Tibial nerve (tissue), 4 donors: ENCODE measurements at regions not wholly inside any gene's neighbourhood (a gene's known extent, or its start where the extent isn't known, plus 50 kb on each side); places are given as distances from the start of the nearest gene placed in this dataset.
A peak's percentile ranks its signal among the peaks of the same experiment; 100 is the strongest.

Experiments used
- DNase-seq, 2 donors: peaks; one replicate each; pipeline ENCODE4 v3.0.0-alpha.2; 2019; ENCODE audit warnings: low spot score in 2 of 2
- H3K27ac ChIP-seq, 4 donors: fragments of 200-600 bp; sonication (generic) in 3 of 4; one replicate each; pipeline ENCODE4 v1.5.1; 2017 to 2019; ENCODE audit warnings: mild to moderate bottlenecking in 1 of 4
- H3K27me3 ChIP-seq, 2 donors: fragments of 200-600 bp; sonication (generic) in 1 of 2; one replicate each; pipeline versions ENCODE4 v1.5.1 to v1.6.0; 2017 to 2019
- H3K36me3 ChIP-seq, 3 donors: fragments of 200-600 bp; sonication (generic); one replicate each; pipeline ENCODE4 v1.5.1; 2018 to 2019
- H3K4me1 ChIP-seq, 4 donors: fragments of 200-600 bp; sonication (generic) in 3 of 4; one replicate each; pipeline ENCODE4 v1.5.1; 2017 to 2019
- H3K4me3 ChIP-seq, 4 donors: fragments of 200-600 bp; sonication (generic) in 3 of 4; one replicate each; pipeline ENCODE4 v1.5.1; 2017 to 2019; ENCODE audit warnings: mild to moderate bottlenecking in 1 of 4, moderate library complexity in 1 of 4
- H3K9me3 ChIP-seq, 4 donors: fragments of 200-600 bp; sonication (generic) in 3 of 4; one replicate each; pipeline ENCODE4 v1.5.1; 2017 to 2019
- EP300 ChIP-seq, 2 donors: sonication (generic); formaldehyde crosslinking; IDR thresholded peaks; one replicate each; pipeline ENCODE4 v1.6.1; 2017; ENCODE audit warnings: antibody characterized with exemption in 2 of 2, mild to moderate bottlenecking in 1 of 2
- POLR2A ChIP-seq, 2 donors: fragments of 450-650 bp; IDR thresholded peaks; one replicate each; pipeline ENCODE4 v1.6.1; 2017; ENCODE audit warnings: antibody characterized with exemption in 2 of 2, mild to moderate bottlenecking in 2 of 2, moderate library complexity in 2 of 2
- WGBS, 2 donors: methylation state at CpG; one replicate each; pipeline ENCODE4 v1.1.5; 2018; 5-methylcytosine and 5-hydroxymethylcytosine counted together
- TF ChIP-seq, protein P1 (sequence below), 5 experiments: fragments of 200-600 bp in 3 of 5; fragments of 450-650 bp in 2 of 5; sonication (generic) in 3 of 5; IDR thresholded peaks; one replicate each; pipeline ENCODE4 v1.5.1; 2016 to 2019; ENCODE audit warnings: antibody characterized with exemption in 5 of 5, mild to moderate bottlenecking in 3 of 5, moderate library complexity in 2 of 5

DNA sequence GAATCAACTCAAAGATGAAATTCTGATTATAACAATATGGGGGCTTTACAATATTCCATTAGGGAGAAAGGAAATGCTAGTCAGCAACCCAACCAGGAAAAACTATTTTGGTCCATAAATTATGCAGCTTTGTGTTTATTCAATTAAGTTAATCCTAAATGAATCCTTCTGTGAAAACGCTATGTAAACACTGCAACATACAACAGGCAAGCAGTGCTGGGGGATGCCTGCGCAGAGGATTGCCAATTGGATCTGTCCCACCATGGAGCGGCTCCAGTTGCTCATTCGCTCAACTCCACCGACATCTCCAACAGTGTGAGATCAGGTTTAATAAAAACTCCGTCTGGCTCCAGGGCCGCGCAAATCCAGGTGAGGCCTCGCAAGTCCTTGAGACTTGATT is 290.5 kb upstream of the VEPH1 start:
- no peak for DNase-seq
- WGBS, 2 donors: 75 to 76% methylated on average over 9 of the region's 9 CpGs
- H3K4me1 ChIP-seq: no peaks in the 10 kb centered on the region
- H3K27me3 ChIP-seq: no peaks in the 10 kb centered on the region
- peaks cover 0 to 1% (median 0%) of the 10 kb centered on the region in 4 donors for H3K9me3 ChIP-seq
- TF ChIP-seq, protein P1, sequence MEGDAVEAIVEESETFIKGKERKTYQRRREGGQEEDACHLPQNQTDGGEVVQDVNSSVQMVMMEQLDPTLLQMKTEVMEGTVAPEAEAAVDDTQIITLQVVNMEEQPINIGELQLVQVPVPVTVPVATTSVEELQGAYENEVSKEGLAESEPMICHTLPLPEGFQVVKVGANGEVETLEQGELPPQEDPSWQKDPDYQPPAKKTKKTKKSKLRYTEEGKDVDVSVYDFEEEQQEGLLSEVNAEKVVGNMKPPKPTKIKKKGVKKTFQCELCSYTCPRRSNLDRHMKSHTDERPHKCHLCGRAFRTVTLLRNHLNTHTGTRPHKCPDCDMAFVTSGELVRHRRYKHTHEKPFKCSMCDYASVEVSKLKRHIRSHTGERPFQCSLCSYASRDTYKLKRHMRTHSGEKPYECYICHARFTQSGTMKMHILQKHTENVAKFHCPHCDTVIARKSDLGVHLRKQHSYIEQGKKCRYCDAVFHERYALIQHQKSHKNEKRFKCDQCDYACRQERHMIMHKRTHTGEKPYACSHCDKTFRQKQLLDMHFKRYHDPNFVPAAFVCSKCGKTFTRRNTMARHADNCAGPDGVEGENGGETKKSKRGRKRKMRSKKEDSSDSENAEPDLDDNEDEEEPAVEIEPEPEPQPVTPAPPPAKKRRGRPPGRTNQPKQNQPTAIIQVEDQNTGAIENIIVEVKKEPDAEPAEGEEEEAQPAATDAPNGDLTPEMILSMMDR (IDR thresholded peaks at IDR 0.05): no peak
- TF ChIP-seq POLR2A (IDR thresholded peaks at IDR 0.05) (no peak), EP300 (IDR thresholded peaks at IDR 0.05) (no peak)
- no peaks in the 10 kb centered on the region for H3K36me3 ChIP-seq
- no peak overlapping the region for H3K27ac ChIP-seq
- H3K4me3 ChIP-seq: no peak overlapping the region

DNA sequence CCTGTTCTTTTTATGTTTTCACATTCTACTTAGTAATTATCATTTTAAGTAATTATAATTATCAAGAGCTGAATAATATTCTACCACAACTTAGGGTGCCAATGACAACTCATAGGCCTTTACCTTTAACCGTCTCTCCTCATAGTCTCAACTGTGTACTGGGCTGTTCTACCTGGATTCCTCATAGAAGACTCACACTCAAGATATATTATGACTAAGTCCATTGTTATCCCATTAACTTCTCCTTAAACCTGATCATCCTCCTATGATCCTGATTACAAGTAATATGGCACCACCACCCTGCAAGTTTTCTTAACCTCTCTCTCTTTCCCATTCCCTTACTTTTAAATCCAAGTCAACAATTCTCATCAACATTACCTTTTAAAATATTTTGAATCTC is 285.9 kb upstream of the VEPH1 start:
- 93 to 96% methylated on average over 1 of the region's 1 CpG for WGBS, 2 donors
- TF ChIP-seq, protein P1 (IDR thresholded peaks at IDR 0.05): no peak
- no peak for TF ChIP-seq EP300 (IDR thresholded peaks at IDR 0.05)
- no peak for TF ChIP-seq POLR2A (IDR thresholded peaks at IDR 0.05)
- peaks cover 0 to 24% (median 9%) of the 10 kb centered on the region in 4 donors for H3K4me1 ChIP-seq

GRCh38 chr3:157786618-157787017 is 283.4 kb upstream of the VEPH1 start:
- Histone ChIP-seq H3K27ac (peak overlapping the region in 1 of 4 donors; percentile 46), H3K4me1 (peaks cover 0 to 24% (median 9%) of the 10 kb centered on the region in 4 donors), H3K27me3 (no peaks in the 10 kb centered on the region), H3K36me3 (no peaks in the 10 kb centered on the region), H3K4me3 (no peak overlapping the region), H3K9me3 (no peaks in the 10 kb centered on the region)
- DNase-seq: no peak
- TF ChIP-seq POLR2A (IDR thresholded peaks at IDR 0.05) (no peak), EP300 (IDR thresholded peaks at IDR 0.05) (no peak)
- TF ChIP-seq, protein P1 (IDR thresholded peaks at IDR 0.05): no peak
- whole genome bisulfite sequencing, 2 donors: 67 to 71% methylated on average over 4 of the region's 4 CpGs

More for the DNA sequence above, 285.9 kb upstream of the VEPH1 start:
- no peaks in the 10 kb centered on the region for H3K9me3 ChIP-seq
- H3K27me3 ChIP-seq: no peaks in the 10 kb centered on the region
- H3K4me3 ChIP-seq: no peak overlapping the region
- no peak for DNase-seq
- H3K36me3 ChIP-seq: no peaks in the 10 kb centered on the region
- no peak overlapping the region for H3K27ac ChIP-seq

GRCh38 chr3:157786211-157786610 is 283.0 kb upstream of the VEPH1 start:
- H3K36me3 ChIP-seq: no peaks in the 10 kb centered on the region
- H3K9me3 ChIP-seq: no peaks in the 10 kb centered on the region
- H3K4me1 ChIP-seq: peaks cover 0 to 24% (median 9%) of the 10 kb centered on the region in 4 donors
- DNase-seq: no peak
- no peaks in the 10 kb centered on the region for H3K27me3 ChIP-seq
- no peak overlapping the region for H3K4me3 ChIP-seq
- H3K27ac ChIP-seq: peak overlapping the region in 1 of 4 donors; percentile 46
- TF ChIP-seq, protein P1 (IDR thresholded peaks at IDR 0.05): no peak
- TF ChIP-seq POLR2A (IDR thresholded peaks at IDR 0.05): no peak
- TF ChIP-seq EP300 (IDR thresholded peaks at IDR 0.05): no peak
- 50 to 55% methylated on average over 2 of the region's 2 CpGs for WGBS, 2 donors

DNA sequence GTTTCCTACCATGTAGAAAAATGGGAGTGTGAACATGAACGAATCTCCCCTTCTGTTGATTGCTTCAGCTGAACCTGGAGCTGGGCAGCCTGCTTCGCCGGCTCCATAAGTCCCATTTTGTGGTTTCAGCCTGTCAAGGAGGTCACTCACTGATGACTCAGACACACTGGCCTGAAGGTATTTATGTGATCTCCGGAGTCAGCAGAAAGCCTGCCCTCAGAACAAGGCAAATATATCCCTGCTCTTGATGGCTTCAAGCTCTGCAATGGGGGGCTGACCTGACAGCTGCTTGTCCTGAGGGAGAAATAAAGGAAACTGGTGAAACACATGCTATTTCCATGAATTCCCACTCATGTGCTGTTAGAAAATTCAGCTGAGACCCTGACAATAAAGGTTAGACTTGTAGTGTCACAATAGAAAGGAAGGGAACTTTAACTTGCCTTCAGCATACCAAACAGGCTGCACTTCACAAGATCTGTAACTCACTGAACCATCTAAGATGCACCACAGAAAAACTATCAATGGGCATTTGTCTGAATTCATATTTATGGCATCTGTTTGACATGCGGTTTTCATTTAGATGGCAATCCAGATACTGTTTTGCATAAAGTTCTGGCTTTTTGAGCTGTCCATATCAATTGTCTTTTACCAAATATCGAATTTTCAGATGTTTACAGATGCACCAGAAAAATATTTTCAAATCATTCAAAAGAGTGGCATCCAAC is 282.0 kb upstream of the VEPH1 start:
- WGBS, 2 donors: 21 to 26% methylated on average over 6 of the region's 6 CpGs
- no peaks in the 10 kb centered on the region for H3K36me3 ChIP-seq
- peaks cover 0 to 24% (median 9%) of the 10 kb centered on the region in 4 donors for H3K4me1 ChIP-seq
- no peak overlapping the region for H3K4me3 ChIP-seq
- no peaks in the 10 kb centered on the region for H3K27me3 ChIP-seq
- DNase-seq: peak in 1 of 2 donors; percentile 31
- TF ChIP-seq, protein P1 (IDR thresholded peaks at IDR 0.05): no peak
- TF ChIP-seq POLR2A (IDR thresholded peaks at IDR 0.05): no peak
- TF ChIP-seq EP300 (IDR thresholded peaks at IDR 0.05): no peak
- peak overlapping the region in 1 of 4 donors; percentile 40 for H3K27ac ChIP-seq
- no peaks in the 10 kb centered on the region for H3K9me3 ChIP-seq
